ENCODE measurements at regions not wholly inside any gene's neighbourhood (a gene's known extent, or its start where the extent isn't known, plus 50 kb on each side); places are given as distances from the start of the nearest gene placed in this dataset.

DNA sequence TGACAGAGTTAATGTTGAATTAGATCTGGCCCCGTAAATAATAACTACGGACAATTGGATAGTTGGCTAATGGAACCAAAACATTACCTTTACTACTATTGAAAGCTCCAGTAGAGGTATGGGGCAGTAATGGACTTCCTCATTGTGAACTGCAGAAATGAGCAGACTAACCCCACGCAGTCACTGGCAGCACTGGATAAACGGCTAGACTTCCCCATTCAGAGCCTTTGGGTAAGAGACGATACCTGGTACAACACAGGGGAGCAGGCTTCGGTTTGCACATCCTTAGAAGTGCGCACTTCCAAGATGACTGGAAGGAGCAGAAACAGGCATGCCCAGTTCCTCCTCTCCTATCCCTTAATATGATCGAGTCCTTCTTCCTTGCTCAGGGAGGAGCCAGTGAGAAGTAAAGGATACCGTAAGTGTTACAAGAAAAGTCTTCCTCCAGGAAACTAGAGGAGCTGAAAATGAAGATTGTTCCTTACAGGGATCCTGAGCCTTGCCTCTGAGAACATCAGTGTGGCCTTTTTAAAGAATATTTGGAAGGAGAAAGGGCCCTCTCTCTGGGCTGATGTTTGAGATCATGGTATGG, 100.5 kb upstream of the NECTIN3 start:
- intact Hi-C loops (cut with micrococcal nuclease), result no loop called here
- CTCF ChIA-PET, result no interaction called here
- TF ChIP-seq, protein P1, sequence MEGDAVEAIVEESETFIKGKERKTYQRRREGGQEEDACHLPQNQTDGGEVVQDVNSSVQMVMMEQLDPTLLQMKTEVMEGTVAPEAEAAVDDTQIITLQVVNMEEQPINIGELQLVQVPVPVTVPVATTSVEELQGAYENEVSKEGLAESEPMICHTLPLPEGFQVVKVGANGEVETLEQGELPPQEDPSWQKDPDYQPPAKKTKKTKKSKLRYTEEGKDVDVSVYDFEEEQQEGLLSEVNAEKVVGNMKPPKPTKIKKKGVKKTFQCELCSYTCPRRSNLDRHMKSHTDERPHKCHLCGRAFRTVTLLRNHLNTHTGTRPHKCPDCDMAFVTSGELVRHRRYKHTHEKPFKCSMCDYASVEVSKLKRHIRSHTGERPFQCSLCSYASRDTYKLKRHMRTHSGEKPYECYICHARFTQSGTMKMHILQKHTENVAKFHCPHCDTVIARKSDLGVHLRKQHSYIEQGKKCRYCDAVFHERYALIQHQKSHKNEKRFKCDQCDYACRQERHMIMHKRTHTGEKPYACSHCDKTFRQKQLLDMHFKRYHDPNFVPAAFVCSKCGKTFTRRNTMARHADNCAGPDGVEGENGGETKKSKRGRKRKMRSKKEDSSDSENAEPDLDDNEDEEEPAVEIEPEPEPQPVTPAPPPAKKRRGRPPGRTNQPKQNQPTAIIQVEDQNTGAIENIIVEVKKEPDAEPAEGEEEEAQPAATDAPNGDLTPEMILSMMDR (conservative IDR thresholded peaks at IDR 0.05; ENCODE audit: low read depth, low read length), result no peak
- TF ChIP-seq EZH2phosphoT487 (IDR thresholded peaks at IDR 0.05; ENCODE audit: borderline replicate concordance, low read length), result no peak
- no peak for TF ChIP-seq EZH2 (IDR thresholded peaks at IDR 0.05; ENCODE audit: low read length, unreplicated experiment)
- no peak overlapping the region for H3K9ac ChIP-seq (ENCODE audit: low read length)
- no peaks in the 10 kb centered on the region for H3K9me2 ChIP-seq (replicated peaks; ENCODE audit: low read length)
- no peaks in the 10 kb centered on the region for H3K4me1 ChIP-seq (ENCODE audit: insufficient read depth, low read length)
- no peak overlapping the region for H3K4me2 ChIP-seq (ENCODE audit: low read length)
- no peaks in the 10 kb centered on the region for H3K27me3 ChIP-seq (ENCODE audit: low read length)
- no peaks in the 10 kb centered on the region for H3K79me2 ChIP-seq (ENCODE audit: low read length)
- H3K4me3 ChIP-seq (ENCODE audit: low read length), result no peak overlapping the region
- no peak overlapping the region for H3K27ac ChIP-seq (ENCODE audit: low read length)
- H3K9me3 ChIP-seq (ENCODE audit: low read length), result 0 out of 2 replicates have a peak, but pooled peaks cover 4% of the 10 kb centered on the region
- ATAC-seq (no peak), DNase-seq (no peak)
- H3F3A ChIP-seq (ENCODE audit: low read length, unreplicated experiment), result no peaks in the 10 kb centered on the region
- POLR2A ChIA-PET (ENCODE audit: unreplicated experiment), result no interaction called here
- H2AFZ ChIP-seq (ENCODE audit: low read length), result peak overlapping the region; percentile 39; the same call in 1 of the 2 replicates
- H3K36me3 ChIP-seq (ENCODE audit: low read depth, low read length), result no peaks in the 10 kb centered on the region; the same call in 1 of the 2 replicates
- H4K20me1 ChIP-seq (ENCODE audit: low read length), result no peaks in the 10 kb centered on the region
- no TSS peak for BruUV-seq (replicated peaks)

DNA sequence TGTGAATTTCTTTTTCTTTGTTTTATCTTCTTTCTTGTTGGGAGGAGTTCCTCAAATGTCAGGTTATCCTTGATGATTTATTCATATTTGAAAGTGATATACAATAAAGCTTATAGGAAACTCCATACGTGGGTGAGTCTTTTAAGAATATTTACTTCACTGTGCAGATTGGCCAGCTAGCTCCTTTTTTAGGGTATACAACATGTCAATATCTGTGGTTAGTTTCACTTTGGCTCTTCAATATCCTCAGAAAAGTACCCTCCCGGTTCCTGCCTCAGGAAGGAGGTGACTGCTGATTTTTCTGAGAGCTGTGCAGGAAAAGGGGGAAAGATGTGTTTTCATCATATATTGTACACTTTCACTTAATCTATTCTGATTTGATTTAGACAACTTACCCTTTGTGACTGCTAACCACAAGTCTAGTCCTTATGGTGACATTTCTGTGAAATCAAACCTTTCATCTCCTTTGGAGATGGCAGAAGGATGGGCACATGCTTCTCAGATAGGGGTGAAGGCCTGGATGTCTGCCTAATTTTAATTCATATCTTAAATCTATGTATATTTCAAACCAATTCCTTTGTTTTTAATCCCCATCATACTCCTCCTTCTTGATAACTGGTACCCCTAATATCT, 98.2 kb upstream of the NECTIN3 start:
- Histone ChIP-seq H3K79me2 (ENCODE audit: low read length) (no peaks in the 10 kb centered on the region), H3K4me3 (ENCODE audit: low read length) (no peak overlapping the region), H3K27ac (ENCODE audit: low read length) (no peak overlapping the region), H3K9ac (ENCODE audit: low read length) (no peak overlapping the region), H2AFZ (ENCODE audit: low read length) (no peak overlapping the region), H3K27me3 (ENCODE audit: low read length) (no peaks in the 10 kb centered on the region), H3K9me3 (ENCODE audit: low read length) (0 out of 2 replicates have a peak, but pooled peaks cover 4% of the 10 kb centered on the region), H3K4me2 (ENCODE audit: low read length) (no peak overlapping the region), H4K20me1 (ENCODE audit: low read length) (no peaks in the 10 kb centered on the region), H3K9me2 (replicated peaks; ENCODE audit: low read length) (no peaks in the 10 kb centered on the region), H3F3A (ENCODE audit: low read length, unreplicated experiment) (no peaks in the 10 kb centered on the region), H3K4me1 (ENCODE audit: insufficient read depth, low read length) (no peaks in the 10 kb centered on the region), H3K36me3 (ENCODE audit: low read depth, low read length) (no peaks in the 10 kb centered on the region; the same call in 1 of the 2 replicates)
- BruUV-seq (replicated peaks), result no TSS peak
- DNase-seq, result no peak
- ChIA-PET POLR2A (ENCODE audit: unreplicated experiment) (no interaction called here), CTCF (no interaction called here)
- TF ChIP-seq, protein P1 (conservative IDR thresholded peaks at IDR 0.05; ENCODE audit: low read depth, low read length), result no peak
- no peak for TF ChIP-seq EZH2 (IDR thresholded peaks at IDR 0.05; ENCODE audit: low read length, unreplicated experiment)
- TF ChIP-seq EZH2phosphoT487 (IDR thresholded peaks at IDR 0.05; ENCODE audit: borderline replicate concordance, low read length), result no peak
- intact Hi-C loops (cut with micrococcal nuclease), result no loop called here
- ATAC-seq, result no peak

DNA sequence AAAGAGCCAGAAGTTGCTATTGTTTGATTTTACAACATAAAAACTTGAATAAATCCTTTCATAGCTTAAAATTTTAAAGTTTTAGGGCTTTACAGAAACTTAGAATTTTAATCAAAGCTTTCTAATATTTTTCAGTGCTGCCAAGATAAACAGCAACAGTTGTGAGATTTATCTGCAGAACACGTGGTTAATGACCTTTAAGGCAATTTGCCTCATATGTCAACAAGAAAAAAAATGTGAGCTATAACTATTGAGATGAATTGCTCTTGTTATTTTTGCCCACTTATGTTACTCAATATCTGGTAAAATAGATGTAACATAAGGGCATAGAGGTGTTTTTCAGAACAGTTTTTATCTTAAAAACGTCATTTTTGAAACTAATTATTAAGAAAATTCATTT, 96.7 kb upstream of the NECTIN3 start:
- Histone ChIP-seq H3K79me2 (ENCODE audit: low read length) (no peaks in the 10 kb centered on the region), H3K9me3 (ENCODE audit: low read length) (0 out of 2 replicates have a peak, but pooled peaks cover 4% of the 10 kb centered on the region), H3K4me1 (ENCODE audit: insufficient read depth, low read length) (no peaks in the 10 kb centered on the region), H2AFZ (ENCODE audit: low read length) (no peak overlapping the region), H3K27ac (ENCODE audit: low read length) (no peak overlapping the region), H3K9ac (ENCODE audit: low read length) (no peak overlapping the region), H3F3A (ENCODE audit: low read length, unreplicated experiment) (no peaks in the 10 kb centered on the region), H3K9me2 (replicated peaks; ENCODE audit: low read length) (no peaks in the 10 kb centered on the region), H3K36me3 (ENCODE audit: low read depth, low read length) (no peaks in the 10 kb centered on the region; the same call in 1 of the 2 replicates), H3K27me3 (ENCODE audit: low read length) (no peaks in the 10 kb centered on the region), H4K20me1 (ENCODE audit: low read length) (no peaks in the 10 kb centered on the region), H3K4me3 (ENCODE audit: low read length) (no peak overlapping the region), H3K4me2 (ENCODE audit: low read length) (no peak overlapping the region)
- DNase-seq (no peak), ATAC-seq (no peak)
- no TSS peak for BruUV-seq (replicated peaks)
- TF ChIP-seq, protein P1 (conservative IDR thresholded peaks at IDR 0.05; ENCODE audit: low read depth, low read length), result no peak
- TF ChIP-seq EZH2 (IDR thresholded peaks at IDR 0.05; ENCODE audit: low read length, unreplicated experiment) (no peak), EZH2phosphoT487 (IDR thresholded peaks at IDR 0.05; ENCODE audit: borderline replicate concordance, low read length) (no peak)
- CTCF ChIA-PET, result no interaction called here
- intact Hi-C loops (cut with micrococcal nuclease), result no loop called here
- POLR2A ChIA-PET (ENCODE audit: unreplicated experiment), result interaction anchor here (0.7 kb wide), 1 partner anchor 334 kb away, joined by 4 read pairs; no protein-coding TSS in a partner anchor

All from PC-3 (cell line).